H1 (cell line): ENCODE measurements at regions not wholly inside any gene's neighbourhood (a gene's known extent, or its start where the extent isn't known, plus 50 kb on each side); places are given as distances from the start of the nearest gene placed in this dataset.

Experiments
- CTCF ChIA-PET: fragments of 300-600 bp; sonication (Branson Sonifier 250); formaldehyde crosslinking; loops from one replicate; lab custom pipeline; 2021; ENCODE audit not compliant: partially characterized antibody; lab: Charles Lee
- POLR2A ChIA-PET: fragments of 300-600 bp; sonication (Branson Sonifier 250); formaldehyde crosslinking; loops from one replicate; lab custom pipeline; 2021; ENCODE audit warnings: inconsistent platforms; ENCODE audit not compliant: partially characterized antibody; lab: Charles Lee
- DNase-seq, 2 experiments: peaks; one replicate each; pipeline versions ENCODE4 v3.0.0 to v3.0.0-alpha.2; 2010 to 2022; ENCODE audit warnings: low spot score in 2 of 2, low read depth in 1 of 2, mixed read lengths in 1 of 2
- FAIRE-seq: peaks from 2 replicates; lab custom pipeline; 2011; peaks lifted over from hg19 to GRCh38; lab: Jason Lieb, UNC
- H2AFZ ChIP-seq: 2 replicates; pipeline ENCODE4 v1.8.1; 2012; ENCODE audit warnings: low read length, inconsistent platforms
- H2AK5ac ChIP-seq: 2 replicates; pipeline ENCODE4 v1.6.1; 2013; ENCODE audit warnings: low read depth, low read length
- H2BK120ac ChIP-seq: replicated peaks from 2 replicates; pipeline ENCODE3; 2013; ENCODE audit warnings: low read depth, low read length, inconsistent platforms
- H2BK12ac ChIP-seq: 2 replicates; pipeline ENCODE4 v1.6.1; 2013; ENCODE audit warnings: low read depth, low read length
- H2BK15ac ChIP-seq: 2 replicates; pipeline ENCODE4 v1.6.1; 2013; ENCODE audit warnings: low read length
- H2BK20ac ChIP-seq: 2 replicates; pipeline ENCODE4 v1.6.1; 2013; ENCODE audit warnings: low read length
- H2BK5ac ChIP-seq: 2 replicates; pipeline ENCODE4 v1.6.1; 2013; ENCODE audit warnings: low read depth, low read length
- H3K14ac ChIP-seq: 2 replicates; pipeline ENCODE4 v1.6.1; 2013; ENCODE audit warnings: inconsistent platforms; ENCODE audit not compliant: insufficient read length
- H3K18ac ChIP-seq: 2 replicates; pipeline ENCODE4 v1.6.1; 2013; ENCODE audit warnings: low read length; ENCODE audit errors: extremely low read depth
- H3K23ac ChIP-seq: 2 replicates; pipeline ENCODE4 v1.6.1; 2013; ENCODE audit warnings: inconsistent platforms; ENCODE audit not compliant: insufficient read length
- H3K23me2 ChIP-seq: 2 replicates; pipeline ENCODE4 v1.6.1; 2013; ENCODE audit warnings: low read depth, low read length
- H3K27ac ChIP-seq: 2 replicates; pipeline ENCODE4 v1.6.1; 2011; ENCODE audit warnings: low read depth, low read length, inconsistent platforms
- H3K27me3 ChIP-seq, 4 experiments: replicated peaks in 1 of 4; 1 replicate in 1 of 4; 2 replicates in 3 of 4; pipeline versions ENCODE4 v1.6.1 to v1.8.1; 2011 to 2013; ENCODE audit warnings: low read length in 3 of 4, mild to moderate bottlenecking in 3 of 4, inconsistent platforms in 2 of 4, mixed read lengths in 2 of 4, moderate library complexity in 1 of 4; ENCODE audit not compliant: control insufficient read depth in 3 of 4, insufficient read depth in 3 of 4; ENCODE audit errors: extremely low read depth in 1 of 4
- H3K36me3 ChIP-seq, 4 experiments: 2 replicates each; pipeline versions ENCODE4 v1.6.1 to v1.8.1; 2011 to 2013; ENCODE audit warnings: mild to moderate bottlenecking in 4 of 4, low read length in 3 of 4, moderate library complexity in 2 of 4, control low read depth in 1 of 4, inconsistent platforms in 1 of 4; ENCODE audit not compliant: insufficient read depth in 4 of 4, control insufficient read depth in 2 of 4
- H3K4ac ChIP-seq: replicated peaks from 2 replicates; pipeline ENCODE3; 2013; ENCODE audit warnings: low read length, low read depth, mixed read lengths, inconsistent platforms; ENCODE audit not compliant: insufficient read length
- H3K4me1 ChIP-seq, 4 experiments: replicated peaks in 1 of 4; 1 replicate in 1 of 4; 2 replicates in 3 of 4; pipeline versions ENCODE4 v1.6.1 to v1.8.1; 2011 to 2013; ENCODE audit warnings: low read length in 3 of 4, inconsistent platforms in 2 of 4, mixed read lengths in 1 of 4; ENCODE audit not compliant: insufficient read depth in 4 of 4, control insufficient read depth in 3 of 4
- H3K4me2 ChIP-seq, 2 experiments: 2 replicates each; pipeline versions ENCODE4 v1.6.1 to v1.8.1; 2011 to 2013; ENCODE audit warnings: low read depth in 2 of 2, low read length in 2 of 2, control low read depth in 1 of 2, inconsistent platforms in 1 of 2, mild to moderate bottlenecking in 1 of 2; ENCODE audit not compliant: insufficient read depth in 1 of 2
- H3K4me3 ChIP-seq, 4 experiments: fragments of 200-600, 300-600 bp in 1 of 4; sonication (generic), shearing (Covaris generic), sonication (Bioruptor Twin) in 1 of 4; 2 replicates each; pipeline versions ENCODE4 v1.5.1 to v1.8.1; 2011 to 2016; ENCODE audit warnings: low read length in 4 of 4, low read depth in 3 of 4, control low read depth in 2 of 4, inconsistent platforms in 2 of 4, mild to moderate bottlenecking in 2 of 4, mixed read lengths in 1 of 4, moderate library complexity in 1 of 4; ENCODE audit not compliant: insufficient read depth in 2 of 4; ENCODE audit errors: extremely low read depth in 1 of 4
- H3K56ac ChIP-seq: replicated peaks from 2 replicates; pipeline ENCODE3; 2013; ENCODE audit warnings: low read depth, mild to moderate bottlenecking, mixed read lengths, low read length, inconsistent platforms; ENCODE audit not compliant: insufficient read length
- H3K79me1 ChIP-seq: 2 replicates; pipeline ENCODE4 v1.6.1; 2013; ENCODE audit warnings: low read depth, low read length, control low read depth
- H3K79me2 ChIP-seq, 2 experiments: 2 replicates each; pipeline versions ENCODE4 v1.6.1 to v1.8.1; 2012 to 2013; ENCODE audit warnings: low read length in 2 of 2, mild to moderate bottlenecking in 2 of 2, inconsistent platforms in 1 of 2; ENCODE audit not compliant: insufficient read depth in 2 of 2, control insufficient read depth in 1 of 2
- H3K9ac ChIP-seq, 4 experiments: replicated peaks in 1 of 4; 1 replicate in 1 of 4; 2 replicates in 3 of 4; pipeline versions ENCODE4 v1.6.1 to v1.8.1; 2011 to 2013; ENCODE audit warnings: low read depth in 3 of 4, low read length in 3 of 4, control low read depth in 2 of 4, mild to moderate bottlenecking in 2 of 4, moderate library complexity in 2 of 4, inconsistent platforms in 1 of 4; ENCODE audit errors: extremely low read depth in 1 of 4
- H3K9me3 ChIP-seq, 2 experiments: 2 replicates each; pipeline versions ENCODE4 v1.6.1 to v1.8.1; 2012 to 2013; ENCODE audit warnings: mild to moderate bottlenecking in 2 of 2, moderate library complexity in 2 of 2, control low read depth in 1 of 2, inconsistent platforms in 1 of 2, low read depth in 1 of 2, low read length in 1 of 2, mixed read lengths in 1 of 2; ENCODE audit not compliant: insufficient read depth in 2 of 2
- H4K20me1 ChIP-seq, 2 experiments: replicated peaks in 1 of 2; 2 replicates each; pipeline versions ENCODE3 to v1.8.1; 2011 to 2013; ENCODE audit warnings: inconsistent platforms in 2 of 2, low read length in 2 of 2, mild to moderate bottlenecking in 1 of 2; ENCODE audit not compliant: insufficient read depth in 2 of 2, control insufficient read depth in 1 of 2
- H4K5ac ChIP-seq: 2 replicates; pipeline ENCODE4 v1.6.1; 2013; ENCODE audit warnings: low read length, low read depth, mixed read lengths, inconsistent platforms; ENCODE audit not compliant: insufficient read length
- H4K8ac ChIP-seq: 2 replicates; pipeline ENCODE4 v1.8.0; 2013; ENCODE audit warnings: mild to moderate bottlenecking, moderate library complexity, low read length, inconsistent platforms; ENCODE audit not compliant: insufficient read depth; ENCODE audit errors: extremely low read depth
- H4K91ac ChIP-seq: replicated peaks from 2 replicates; pipeline ENCODE3; 2013; ENCODE audit warnings: low read length, mixed read lengths, inconsistent platforms; ENCODE audit not compliant: insufficient read length
- ATF3 ChIP-seq: IDR thresholded peaks from 2 replicates; pipeline ENCODE4 v1.6.1; 2011; ENCODE audit warnings: low read depth, mild to moderate bottlenecking, low read length; ENCODE audit not compliant: insufficient read depth
- CBX5 ChIP-seq: fragments of 300-800, 300-1000 bp; sonication (generic); IDR thresholded peaks from 2 replicates; pipeline ENCODE4 v1.7.1; 2016; ENCODE audit warnings: antibody characterized with exemption, low read length, low read depth
- CBX8 ChIP-seq: fragments of 300-800, 300-1000 bp; sonication (generic); IDR thresholded peaks from 2 replicates; pipeline ENCODE4 v1.7.1; 2016; ENCODE audit warnings: low read depth, low read length, borderline replicate concordance
- CREB1 ChIP-seq: IDR thresholded peaks from 2 replicates; pipeline ENCODE4 v1.6.1; 2012; ENCODE audit warnings: inconsistent platforms
- EGR1 ChIP-seq: IDR thresholded peaks from 2 replicates; pipeline ENCODE4 v1.6.1; 2011; ENCODE audit warnings: low read depth, low read length, borderline replicate concordance
- GTF2F1 ChIP-seq: IDR thresholded peaks from 2 replicates; pipeline ENCODE4 v1.6.1; 2012; ENCODE audit warnings: low read depth, low read length, improper control_type of control experiment, borderline replicate concordance
- HDAC6 ChIP-seq: IDR thresholded peaks from one replicate; pipeline ENCODE4 v1.7.1; 2012; ENCODE audit warnings: low read depth, mild to moderate bottlenecking, inconsistent platforms, low read length, moderate library complexity
- KDM5A ChIP-seq: fragments of 200-600 bp; IDR thresholded peaks from 2 replicates; pipeline ENCODE4 v1.7.1; 2012; ENCODE audit warnings: mild to moderate bottlenecking, low read length, inconsistent platforms, mixed read lengths
- NRF1 ChIP-seq: IDR thresholded peaks from 2 replicates; pipeline ENCODE4 v1.6.1; 2011; ENCODE audit warnings: mild to moderate bottlenecking, low read depth, low read length, improper control_type of control experiment
- POLR2A ChIP-seq, 2 experiments: IDR thresholded peaks; 1 replicate in 1 of 2; 2 replicates in 1 of 2; pipeline ENCODE4 v1.6.1; 2011; ENCODE audit warnings: low read depth in 2 of 2, low read length in 2 of 2, mild to moderate bottlenecking in 2 of 2; ENCODE audit errors: control extremely low read depth in 1 of 2
- POU5F1 ChIP-seq: IDR thresholded peaks from 2 replicates; pipeline ENCODE4 v1.6.1; 2011; ENCODE audit warnings: low read depth, mild to moderate bottlenecking, low read length, moderate library complexity
- RBBP5 ChIP-seq: IDR thresholded peaks from 2 replicates; pipeline ENCODE4 v1.7.1; 2012; ENCODE audit warnings: low read depth, mild to moderate bottlenecking, inconsistent platforms, low read length, moderate library complexity, borderline replicate concordance
- SP1 ChIP-seq: IDR thresholded peaks from 2 replicates; pipeline ENCODE4 v1.6.1; 2011; ENCODE audit warnings: low read depth, low read length
- SP4 ChIP-seq: IDR thresholded peaks from 2 replicates; pipeline ENCODE4 v1.6.1; 2012; ENCODE audit warnings: low read length, inconsistent platforms
- SRF ChIP-seq: IDR thresholded peaks from 2 replicates; pipeline ENCODE4 v1.6.1; 2011; ENCODE audit warnings: mild to moderate bottlenecking, low read depth, low read length, moderate library complexity
- TBP ChIP-seq: IDR thresholded peaks from 2 replicates; pipeline ENCODE4 v1.6.1; 2011; ENCODE audit warnings: low read depth, low read length, improper control_type of control experiment
- WGBS, 2 experiments: shearing (Covaris generic) in 1 of 2; methylation state at CpG; one replicate each; pipeline versions ENCODE4 v1.1.6 to v1.1.7; 2013 to 2015; ENCODE audit warnings: low lambda C conversion rate in 2 of 2, mixed read lengths in 2 of 2, inconsistent platforms in 1 of 2, low coverage in 1 of 2, missing lambda C conversion rate in 1 of 2; ENCODE audit not compliant: insufficient replicate concordance in 2 of 2, insufficient coverage in 1 of 2, insufficient read length in 1 of 2; ENCODE audit errors: extremely low coverage in 1 of 2, missing lambda C conversion rate in 1 of 2; 5-methylcytosine and 5-hydroxymethylcytosine counted together

- Histone ChIP-seq H3K9ac (no peak overlapping the region), H2BK5ac (no peak overlapping the region), H2AFZ (no peak overlapping the region), H3K27me3 (no peaks in the 10 kb centered on the region), H2BK120ac (no peak overlapping the region), H3K4me3 (no peak overlapping the region), H3K56ac (no peak overlapping the region), H3K14ac (no peak overlapping the region), H4K5ac (no peak overlapping the region), H3K4me1 (no peaks in the 10 kb centered on the region; a peak in 1 of 7 replicates), H2AK5ac (no peak overlapping the region), H3K23me2 (no peaks in the 10 kb centered on the region), H3K27ac (no peak overlapping the region), H4K91ac (no peak overlapping the region), H3K4me2 (no peak overlapping the region), H3K9me3 (no peaks in the 10 kb centered on the region), H3K79me2 (no peaks in the 10 kb centered on the region), H3K79me1 (no peaks in the 10 kb centered on the region), H3K36me3 (no peaks in the 10 kb centered on the region), H3K18ac (no peak overlapping the region), H2BK15ac (no peak overlapping the region), H4K8ac (no peak overlapping the region), H3K23ac (no peak overlapping the region), H4K20me1 (no peaks in the 10 kb centered on the region), H2BK20ac (no peak overlapping the region), H2BK12ac (no peak overlapping the region), H3K4ac (no peak overlapping the region)
- CTCF ChIA-PET: no interaction called here
- peak; percentile 55 for FAIRE-seq
- DNase-seq: no peak
- POLR2A ChIA-PET: no interaction called here
- 88% methylated on average over 2 of the region's 2 CpGs; no CpG with 5 or more reads in 1 of the 2 experiments for WGBS, 2 experiments
- no peak for TF ChIP-seq SP1
- no peak for TF ChIP-seq GTF2F1
- no peak for TF ChIP-seq CBX8
- no peak for TF ChIP-seq KDM5A
- no peak for TF ChIP-seq CBX5
- no peak for TF ChIP-seq EGR1
- no peak for TF ChIP-seq HDAC6
- no peak for TF ChIP-seq SP4
- TF ChIP-seq POLR2A (IDR thresholded peaks at IDR 0.05; ENCODE audit: control extremely low read depth in 1 of 2, low read depth in 2 of 2, low read length in 2 of 2): no peak
- no peak for TF ChIP-seq ATF3
- TF ChIP-seq NRF1: no peak
- no peak for TF ChIP-seq SRF
- no peak for TF ChIP-seq RBBP5
- TF ChIP-seq CREB1: no peak
- no peak for TF ChIP-seq TBP
- TF ChIP-seq POU5F1: no peak
These were observed 126.6 kb upstream of the FAM9C start for GRCh38 chrX:13170966-13171558.
